HL-60 (cell line): ENCODE measurements at regions not wholly inside any gene's neighbourhood (a gene's known extent, or its start where the extent isn't known, plus 50 kb on each side); places are given as distances from the start of the nearest gene placed in this dataset.

ENCODE experiments used
- POLR2AphosphoS5 ChIP-seq: IDR thresholded peaks from 2 replicates; pipeline ENCODE4 v1.6.1; 2012; ENCODE audit warnings: low read depth
- SPI1 ChIP-seq: IDR thresholded peaks from 2 replicates; pipeline ENCODE4 v1.6.1; 2012; ENCODE audit warnings: low read depth, mild to moderate bottlenecking, borderline replicate concordance
- TF ChIP-seq, protein P1 (sequence below): IDR thresholded peaks from one replicate; pipeline ENCODE4 v1.5.1; 2011; ENCODE audit warnings: low read length, control low read depth, inconsistent platforms; ENCODE audit not compliant: insufficient read depth
- TF ChIP-seq, protein P2 (sequence below): IDR thresholded peaks from 2 replicates; pipeline ENCODE4 v1.6.1; 2012; ENCODE audit warnings: low read depth; ENCODE audit not compliant: insufficient replicate concordance

DNA sequence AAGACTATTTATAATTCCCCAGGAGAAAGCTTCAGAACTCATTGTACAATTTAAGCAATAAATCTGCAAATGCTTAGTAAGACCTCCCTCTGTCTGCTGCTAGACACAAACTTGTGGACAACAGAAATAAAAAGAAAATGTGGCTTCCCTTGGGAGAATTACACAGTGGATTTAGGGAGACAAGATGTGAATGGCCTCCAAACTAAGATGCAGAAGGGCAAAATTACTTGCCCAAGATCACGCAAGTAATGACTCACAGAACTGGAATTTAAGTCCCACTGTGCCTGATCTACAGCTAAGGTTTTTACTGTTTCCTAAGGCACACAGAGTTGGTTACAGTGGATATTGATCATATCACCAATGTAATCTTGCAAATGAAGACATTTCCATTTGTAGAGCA lies 947.0 kb downstream of the NLGN4Y start:
- no peak for TF ChIP-seq POLR2AphosphoS5
- TF ChIP-seq, protein P1, sequence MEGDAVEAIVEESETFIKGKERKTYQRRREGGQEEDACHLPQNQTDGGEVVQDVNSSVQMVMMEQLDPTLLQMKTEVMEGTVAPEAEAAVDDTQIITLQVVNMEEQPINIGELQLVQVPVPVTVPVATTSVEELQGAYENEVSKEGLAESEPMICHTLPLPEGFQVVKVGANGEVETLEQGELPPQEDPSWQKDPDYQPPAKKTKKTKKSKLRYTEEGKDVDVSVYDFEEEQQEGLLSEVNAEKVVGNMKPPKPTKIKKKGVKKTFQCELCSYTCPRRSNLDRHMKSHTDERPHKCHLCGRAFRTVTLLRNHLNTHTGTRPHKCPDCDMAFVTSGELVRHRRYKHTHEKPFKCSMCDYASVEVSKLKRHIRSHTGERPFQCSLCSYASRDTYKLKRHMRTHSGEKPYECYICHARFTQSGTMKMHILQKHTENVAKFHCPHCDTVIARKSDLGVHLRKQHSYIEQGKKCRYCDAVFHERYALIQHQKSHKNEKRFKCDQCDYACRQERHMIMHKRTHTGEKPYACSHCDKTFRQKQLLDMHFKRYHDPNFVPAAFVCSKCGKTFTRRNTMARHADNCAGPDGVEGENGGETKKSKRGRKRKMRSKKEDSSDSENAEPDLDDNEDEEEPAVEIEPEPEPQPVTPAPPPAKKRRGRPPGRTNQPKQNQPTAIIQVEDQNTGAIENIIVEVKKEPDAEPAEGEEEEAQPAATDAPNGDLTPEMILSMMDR = no peak
- no peak for TF ChIP-seq SPI1
- TF ChIP-seq, protein P2, sequence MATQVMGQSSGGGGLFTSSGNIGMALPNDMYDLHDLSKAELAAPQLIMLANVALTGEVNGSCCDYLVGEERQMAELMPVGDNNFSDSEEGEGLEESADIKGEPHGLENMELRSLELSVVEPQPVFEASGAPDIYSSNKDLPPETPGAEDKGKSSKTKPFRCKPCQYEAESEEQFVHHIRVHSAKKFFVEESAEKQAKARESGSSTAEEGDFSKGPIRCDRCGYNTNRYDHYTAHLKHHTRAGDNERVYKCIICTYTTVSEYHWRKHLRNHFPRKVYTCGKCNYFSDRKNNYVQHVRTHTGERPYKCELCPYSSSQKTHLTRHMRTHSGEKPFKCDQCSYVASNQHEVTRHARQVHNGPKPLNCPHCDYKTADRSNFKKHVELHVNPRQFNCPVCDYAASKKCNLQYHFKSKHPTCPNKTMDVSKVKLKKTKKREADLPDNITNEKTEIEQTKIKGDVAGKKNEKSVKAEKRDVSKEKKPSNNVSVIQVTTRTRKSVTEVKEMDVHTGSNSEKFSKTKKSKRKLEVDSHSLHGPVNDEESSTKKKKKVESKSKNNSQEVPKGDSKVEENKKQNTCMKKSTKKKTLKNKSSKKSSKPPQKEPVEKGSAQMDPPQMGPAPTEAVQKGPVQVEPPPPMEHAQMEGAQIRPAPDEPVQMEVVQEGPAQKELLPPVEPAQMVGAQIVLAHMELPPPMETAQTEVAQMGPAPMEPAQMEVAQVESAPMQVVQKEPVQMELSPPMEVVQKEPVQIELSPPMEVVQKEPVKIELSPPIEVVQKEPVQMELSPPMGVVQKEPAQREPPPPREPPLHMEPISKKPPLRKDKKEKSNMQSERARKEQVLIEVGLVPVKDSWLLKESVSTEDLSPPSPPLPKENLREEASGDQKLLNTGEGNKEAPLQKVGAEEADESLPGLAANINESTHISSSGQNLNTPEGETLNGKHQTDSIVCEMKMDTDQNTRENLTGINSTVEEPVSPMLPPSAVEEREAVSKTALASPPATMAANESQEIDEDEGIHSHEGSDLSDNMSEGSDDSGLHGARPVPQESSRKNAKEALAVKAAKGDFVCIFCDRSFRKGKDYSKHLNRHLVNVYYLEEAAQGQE = no peak
